AG08396 (cell line): ENCODE measurements at regions not wholly inside any gene's neighbourhood (a gene's known extent, or its start where the extent isn't known, plus 50 kb on each side); places are given as distances from the start of the nearest gene placed in this dataset.

Experiments used
- DNase-seq: peaks from one replicate; pipeline ENCODE4 v3.0.0; 2012; ENCODE audit warnings: low spot score, mixed read lengths

DNA sequence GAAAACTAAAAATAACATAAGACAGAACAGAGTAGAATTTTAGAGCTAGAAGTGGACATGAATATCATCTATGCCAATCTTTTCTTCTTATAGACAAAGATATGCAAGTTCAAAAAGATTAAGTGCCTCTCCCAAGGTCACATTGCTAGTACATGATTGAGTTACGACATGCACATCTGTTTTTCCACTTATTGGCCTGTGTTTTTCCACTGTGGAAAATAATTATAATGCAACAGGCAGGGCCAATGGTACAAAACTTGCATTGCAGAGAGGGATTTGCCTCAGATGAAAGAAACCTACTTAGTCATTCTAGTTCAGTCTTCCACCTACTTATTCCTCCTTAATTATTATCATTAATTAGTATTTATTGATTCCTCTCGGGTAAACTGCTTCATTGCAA, 407.8 kb upstream of the SGCD start:
- DNase-seq = no peak

DNA sequence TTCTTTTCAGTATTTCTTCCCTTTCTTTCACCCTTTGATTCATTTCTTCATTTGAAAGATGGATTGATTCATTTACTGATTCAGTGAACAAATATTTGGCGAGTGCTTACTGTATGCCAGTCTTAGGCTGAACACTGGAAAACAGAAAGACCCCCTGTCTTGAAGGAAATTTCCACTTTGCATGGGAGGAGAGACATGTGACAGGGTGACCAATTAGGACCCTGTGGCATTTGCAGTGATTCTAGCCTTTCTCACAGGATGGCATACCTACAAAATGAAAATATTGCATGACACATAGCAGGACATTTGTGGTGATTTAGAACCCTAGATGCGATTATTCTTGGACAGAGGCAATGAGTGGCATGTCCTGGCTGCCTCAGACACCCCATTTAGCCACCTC, 407.2 kb upstream of the SGCD start:
- DNase-seq = no peak

DNA sequence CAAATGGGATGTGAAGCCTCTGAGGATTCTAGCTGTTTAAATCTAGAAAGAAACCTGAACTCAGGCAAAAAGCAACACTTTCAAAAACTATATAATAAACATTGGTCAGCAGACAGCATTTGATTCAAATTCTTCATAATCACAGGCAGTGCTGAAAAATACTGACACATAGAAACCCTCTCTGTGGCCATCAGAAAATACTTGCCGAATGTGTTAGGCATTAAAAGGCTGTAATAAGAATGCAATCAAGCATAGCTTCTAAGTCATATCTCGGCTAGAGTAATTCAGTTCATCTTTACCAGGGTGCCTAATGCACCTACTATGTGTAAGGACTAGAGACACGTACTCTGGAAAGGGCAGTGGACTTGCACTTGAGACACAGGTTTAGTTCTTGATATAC, 405.3 kb upstream of the SGCD start:
- no peak for DNase-seq

DNA sequence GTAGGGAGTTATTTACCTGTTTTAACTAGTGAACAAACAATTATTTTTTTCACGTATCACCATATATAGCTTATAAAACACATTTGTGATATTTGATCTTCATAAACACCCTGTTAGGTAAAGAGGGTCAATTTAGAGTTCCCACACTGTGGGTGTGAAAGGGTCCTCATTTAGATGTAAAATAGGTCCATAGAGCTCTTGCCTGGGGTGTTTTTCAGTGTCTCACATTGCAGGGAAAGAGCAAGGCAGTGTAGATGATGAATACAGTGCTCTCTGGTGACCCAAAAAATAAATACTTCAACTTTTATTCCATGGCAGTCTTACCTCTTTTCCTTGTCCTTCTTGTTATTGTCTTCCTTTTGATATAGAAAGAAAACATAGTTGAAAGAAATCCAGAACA, 403.2 kb upstream of the SGCD start:
- DNase-seq = no peak

GRCh38 chr5:155926031-155926430, 400.9 kb upstream of the SGCD start:
- peak; percentile 14 for DNase-seq

GRCh38 chr5:155926766-155927165, 400.2 kb upstream of the SGCD start:
- DNase-seq = no peak

DNA sequence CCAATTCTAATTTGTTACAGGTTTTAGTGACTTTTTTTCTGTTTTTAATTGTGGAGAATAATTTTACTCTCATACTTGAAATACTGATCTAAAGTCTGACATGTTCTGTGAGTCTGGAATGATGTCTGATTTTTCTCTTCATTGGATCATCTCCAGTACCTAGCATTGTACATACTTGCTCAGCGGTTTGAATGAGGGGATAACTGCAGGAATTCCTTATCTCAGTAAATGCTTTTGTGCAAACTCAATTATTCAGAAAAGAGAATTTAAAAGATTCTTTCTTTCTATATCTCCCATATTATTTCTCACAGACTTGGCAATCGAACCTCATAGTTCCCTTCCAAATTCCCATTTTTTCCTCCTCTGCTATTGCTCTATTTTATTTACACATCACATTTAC, 397.9 kb upstream of the SGCD start:
- DNase-seq = no peak

DNA sequence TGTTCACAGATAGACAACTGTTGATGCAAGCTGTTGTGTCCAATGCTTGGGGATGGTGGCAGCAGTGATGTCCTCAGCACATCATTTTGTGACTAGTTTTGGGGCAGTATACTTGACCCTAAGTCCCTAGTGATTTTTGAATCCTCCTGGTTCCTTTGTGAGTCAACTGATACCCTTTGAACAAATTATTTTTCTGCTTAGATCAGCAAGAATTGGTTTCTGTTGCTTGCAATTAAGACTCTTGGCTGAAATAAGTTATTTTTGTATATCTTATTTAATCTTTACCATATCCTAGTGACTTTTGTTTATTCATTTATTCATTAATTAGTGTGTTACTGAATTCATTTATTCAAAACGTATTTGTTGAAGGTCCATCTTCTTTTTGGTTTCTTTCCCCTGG, 392.0 kb upstream of the SGCD start:
- no peak for DNase-seq

- no peak for DNase-seq
These were observed 391.2 kb upstream of the SGCD start for GRCh38 chr5:155935723-155936122.

- no peak for DNase-seq
These were observed 390.2 kb upstream of the SGCD start for GRCh38 chr5:155936520-155937406.

DNA sequence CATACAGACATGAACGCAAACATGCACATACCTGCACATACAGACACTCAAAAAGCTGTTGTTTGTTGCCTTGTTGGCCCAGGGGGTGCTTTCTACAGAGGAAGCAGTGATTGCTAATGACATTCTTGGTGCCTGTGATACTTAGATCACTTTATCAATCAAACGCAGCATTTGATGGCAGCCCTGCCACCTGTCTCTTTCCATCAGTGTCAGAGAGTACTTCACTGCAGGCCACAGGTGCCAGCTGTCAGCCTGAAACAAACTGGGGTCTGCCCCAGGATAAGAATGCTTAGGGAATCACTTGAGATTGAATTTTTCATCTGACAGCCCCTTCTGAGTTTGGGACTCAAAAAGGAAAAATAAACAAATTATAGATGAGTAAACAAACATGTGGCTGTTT, 388.9 kb upstream of the SGCD start:
- DNase-seq = no peak

DNA sequence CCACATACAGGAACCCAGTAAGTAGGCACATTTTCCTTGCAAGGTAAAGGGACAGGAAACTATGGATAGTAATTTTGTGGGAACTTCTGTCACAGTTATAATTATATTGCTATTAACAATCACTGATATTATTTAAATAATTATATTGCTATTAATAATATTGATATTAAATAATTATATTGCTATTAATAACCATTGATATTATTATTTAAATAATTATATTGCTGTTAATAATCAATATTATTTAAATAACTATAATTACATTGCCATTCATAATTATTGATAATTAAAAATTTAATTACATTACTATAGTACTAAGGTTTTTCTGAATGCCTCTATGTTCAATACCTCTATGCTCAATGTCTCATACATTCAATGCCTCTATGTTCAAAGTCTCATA, 385.6 kb upstream of the SGCD start:
- no peak for DNase-seq

DNA sequence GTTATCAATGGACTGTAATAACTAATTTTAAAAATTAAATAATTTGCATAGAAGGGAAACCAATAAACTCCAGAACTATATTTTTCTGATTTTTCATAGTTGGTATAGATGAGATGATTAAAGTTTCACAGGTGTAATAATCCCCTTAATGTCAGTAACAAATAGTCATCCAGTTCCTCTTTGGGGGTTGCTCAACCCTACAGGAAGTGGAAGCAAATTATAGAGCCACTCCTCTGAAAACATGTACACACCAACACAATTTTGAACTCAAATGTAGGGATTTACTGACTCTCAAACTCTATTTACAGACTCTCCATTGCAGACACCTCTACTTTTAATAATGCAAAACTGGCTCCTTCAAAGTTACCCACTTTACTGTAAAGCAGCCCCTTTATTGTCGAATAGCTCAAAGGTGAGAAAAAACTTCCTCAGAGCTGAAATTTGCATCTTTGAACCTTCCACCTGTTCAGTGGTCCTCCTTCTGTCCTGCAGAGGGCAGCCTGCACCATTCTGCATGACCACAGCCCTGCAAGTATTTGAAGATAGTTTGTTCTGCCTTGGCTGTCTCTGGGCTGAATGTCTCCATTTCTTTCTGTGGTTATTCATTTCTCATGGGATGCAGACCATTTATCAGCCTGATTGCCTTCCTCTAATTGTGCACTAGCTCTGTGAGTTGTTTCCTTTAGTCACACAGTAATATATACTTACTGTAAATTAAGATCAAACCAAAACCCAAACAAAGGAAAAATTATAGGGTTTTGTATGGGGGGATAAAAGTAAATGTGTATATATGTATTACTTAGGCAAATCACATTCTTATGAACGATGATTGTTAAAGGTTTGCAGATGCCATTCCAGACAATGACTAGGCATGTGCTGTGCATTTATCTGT, 383.2 kb upstream of the SGCD start:
- DNase-seq = peak; percentile 70

GRCh38 chr5:155947394-155948062, 379.4 kb upstream of the SGCD start:
- no peak for DNase-seq

DNA sequence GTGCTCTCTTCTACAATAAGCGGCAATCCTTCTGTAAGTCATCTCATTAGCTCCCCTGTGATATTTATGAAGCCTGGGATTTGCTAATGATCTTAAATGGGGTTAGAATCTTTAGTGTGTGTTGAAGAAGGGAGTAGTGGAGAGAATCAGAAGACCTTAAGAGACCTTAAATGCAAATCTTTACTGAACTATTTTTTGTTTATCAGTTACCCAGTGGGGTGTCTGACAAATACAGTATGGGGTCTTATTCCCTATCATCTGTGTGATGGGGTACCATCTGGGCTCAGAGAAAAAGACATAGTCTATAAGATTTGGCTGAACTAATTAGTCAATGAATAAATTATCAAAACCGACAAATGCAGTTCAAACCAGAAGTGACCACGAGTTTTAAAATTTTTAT, 378.4 kb upstream of the SGCD start:
- no peak for DNase-seq

- DNase-seq = no peak
These were observed 374.4 kb upstream of the SGCD start for GRCh38 chr5:155952486-155953089.

DNA sequence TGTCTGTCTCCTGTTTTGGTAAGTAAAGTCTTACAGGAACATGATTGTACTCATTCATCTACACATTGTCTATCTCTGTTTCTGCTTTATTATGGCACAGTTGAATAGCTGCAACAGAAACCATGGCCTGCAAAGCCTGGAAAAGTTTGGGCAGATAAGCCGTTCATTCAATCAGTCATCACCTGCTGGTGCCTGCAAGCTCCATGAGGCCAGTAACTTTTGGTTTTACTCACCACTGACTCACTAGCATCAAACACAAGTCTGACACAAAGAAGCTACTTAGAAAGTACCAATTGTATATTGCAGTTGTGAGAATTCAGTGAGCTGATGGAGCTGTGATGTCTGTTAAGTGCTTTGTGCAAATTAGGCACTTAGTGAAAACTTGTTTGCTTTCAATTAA, 373.6 kb upstream of the SGCD start:
- peak; percentile 16 for DNase-seq

DNA sequence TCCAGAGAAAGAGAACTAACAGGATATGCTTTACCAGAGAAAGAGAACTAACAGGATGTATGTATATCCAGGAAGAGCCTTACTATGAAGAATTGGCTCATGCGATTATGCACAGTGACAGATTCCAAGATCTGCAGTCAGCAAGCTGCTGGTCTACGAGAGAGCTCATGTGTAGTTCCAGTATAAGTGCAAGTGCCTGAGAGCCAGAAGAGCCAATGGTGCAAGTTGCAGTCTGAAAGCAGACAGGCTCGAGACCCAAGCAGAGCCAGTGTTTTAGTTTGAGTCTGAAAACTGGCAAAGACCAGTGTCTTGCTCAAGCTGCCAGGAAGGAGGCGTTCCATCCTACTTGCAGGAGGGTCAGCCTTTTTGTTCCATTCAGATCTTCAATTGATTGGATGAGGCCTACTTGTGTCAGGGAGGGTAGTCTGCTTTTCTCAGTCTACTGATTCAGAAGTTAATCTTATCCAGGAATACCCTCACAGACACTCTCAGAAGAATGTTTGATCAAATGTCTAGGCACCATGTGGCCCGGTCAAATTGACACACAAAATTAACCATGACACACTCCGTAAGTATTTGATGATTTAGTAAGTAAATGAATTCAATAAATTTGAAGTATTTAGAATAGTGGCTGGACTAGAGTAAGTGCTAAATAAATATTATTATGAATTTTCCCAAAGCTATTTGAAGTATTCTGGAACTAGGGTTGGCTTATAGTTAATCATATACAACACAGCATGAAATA, 372.1 kb upstream of the SGCD start:
- DNase-seq = peak; percentile 67

- no peak for DNase-seq
These were observed 369.1 kb upstream of the SGCD start for GRCh38 chr5:155957884-155958283.

DNA sequence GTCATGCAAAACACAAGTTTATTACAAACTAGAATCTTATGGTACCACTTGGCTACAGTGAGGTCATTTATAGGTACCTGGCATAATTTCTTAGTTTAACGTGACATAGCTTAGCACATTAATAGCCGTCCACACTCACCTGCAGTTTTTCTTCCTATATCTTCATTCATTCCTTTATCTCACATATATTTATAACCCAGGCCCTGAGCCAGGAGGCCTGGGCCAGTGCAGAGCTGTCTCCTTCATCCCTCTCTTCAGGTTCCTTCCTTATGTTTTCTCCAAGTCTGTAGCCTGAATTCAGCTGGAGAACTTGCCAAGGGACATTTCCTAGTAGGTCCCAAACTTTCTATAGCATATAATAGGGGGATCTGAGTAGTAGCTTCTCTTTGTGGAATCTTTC, 367.9 kb upstream of the SGCD start:
- no peak for DNase-seq

DNA sequence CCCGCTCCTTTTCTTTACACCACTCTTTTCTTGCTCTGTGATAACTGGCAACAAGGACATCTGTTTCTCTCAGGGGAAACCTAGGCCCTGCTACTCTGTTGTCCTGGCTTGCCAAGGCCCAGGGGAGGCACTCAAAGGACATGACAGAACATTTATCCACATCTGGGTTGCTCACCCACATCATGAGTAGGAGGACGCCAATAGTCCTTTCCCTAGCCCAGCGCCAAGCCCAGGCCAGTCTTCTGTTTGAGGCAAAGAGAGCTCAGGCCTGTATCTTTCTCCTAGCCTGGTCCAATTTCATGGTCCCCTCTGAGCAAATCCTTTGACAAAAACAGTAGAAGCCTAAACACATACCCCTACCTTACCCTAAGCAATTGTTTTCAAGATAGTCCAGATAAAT, 366.8 kb upstream of the SGCD start:
- DNase-seq = no peak

DNA sequence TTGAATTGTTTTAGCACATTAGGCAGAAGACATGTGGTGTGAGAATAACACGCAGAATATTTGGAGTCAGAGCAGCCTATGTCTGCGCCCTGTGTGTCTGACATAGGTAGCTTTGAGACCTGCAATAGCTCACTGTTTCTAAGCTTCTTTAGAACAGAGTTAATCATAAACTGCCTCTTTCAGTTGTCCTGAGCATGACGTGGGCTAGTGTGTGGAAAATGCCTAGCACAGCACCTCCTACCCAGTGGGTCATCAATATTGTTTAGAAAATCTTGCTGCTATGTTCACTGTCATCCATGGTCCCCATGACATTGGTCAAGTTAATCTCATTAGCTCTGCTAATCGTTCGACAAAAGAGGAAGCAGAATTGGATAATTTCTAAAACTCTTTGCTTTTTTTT, 357.4 kb upstream of the SGCD start:
- DNase-seq = no peak
